GM23338 (cell line): ENCODE measurements at regions not wholly inside any gene's neighbourhood (a gene's known extent, or its start where the extent isn't known, plus 50 kb on each side); places are given as distances from the start of the nearest gene placed in this dataset.

Experiments used
- ATAC-seq: fragments of 200-7000 bp; cut with Tn5 transposase; 3 replicates; pipeline ENCODE4 v1.9.1; 2020
- DNase-seq: peaks from one replicate; pipeline ENCODE4 v3.0.0-alpha.2; 2015; ENCODE audit warnings: low spot score
- H2AFZ ChIP-seq: fragments of 200-600 bp; sonication (generic); 2 replicates; pipeline ENCODE4 v1.8.0; 2016; ENCODE audit warnings: antibody characterized with exemption, mild to moderate bottlenecking, moderate library complexity
- H3F3A ChIP-seq: fragments of 200-600 bp; sonication (generic); replicated peaks from 2 replicates; pipeline ENCODE4 v1.8.0; 2017; ENCODE audit warnings: antibody characterized with exemption, mixed run types, low read depth
- H3K27ac ChIP-seq: fragments of 200-600 bp; sonication (generic); 2 replicates; pipeline ENCODE4 v1.6.1; 2016; ENCODE audit warnings: low read depth
- H3K27me3 ChIP-seq: fragments of 200-600 bp; sonication (generic); 2 replicates; pipeline ENCODE4 v1.8.0; 2016; ENCODE audit warnings: mild to moderate bottlenecking, mixed run types, moderate library complexity; ENCODE audit not compliant: insufficient read depth
- H3K36me3 ChIP-seq: fragments of 200-600 bp; sonication (generic); 2 replicates; pipeline ENCODE4 v1.8.0; 2016; ENCODE audit warnings: mild to moderate bottlenecking; ENCODE audit not compliant: insufficient read depth
- H3K4me1 ChIP-seq: fragments of 200-600 bp; sonication (generic); 2 replicates; pipeline ENCODE4 v1.8.0; 2016; ENCODE audit warnings: mild to moderate bottlenecking, moderate library complexity; ENCODE audit not compliant: insufficient read depth
- H3K4me2 ChIP-seq: fragments of 200-600 bp; sonication (generic); 2 replicates; pipeline ENCODE4 v1.7.1; 2017; ENCODE audit warnings: mixed run types
- H3K4me3 ChIP-seq: fragments of 200-600 bp; sonication (generic); 2 replicates; pipeline ENCODE4 v1.6.1; 2016; ENCODE audit warnings: mixed run types
- H3K79me2 ChIP-seq: fragments of 200-600 bp; sonication (generic); replicated peaks from 2 replicates; pipeline ENCODE4 v1.8.0; 2017; ENCODE audit warnings: mild to moderate bottlenecking; ENCODE audit not compliant: insufficient read depth
- H3K9me2 ChIP-seq: fragments of 200-600 bp; sonication (generic); 2 replicates; pipeline ENCODE4 v1.8.0; 2017; ENCODE audit not compliant: insufficient read depth
- H4K20me1 ChIP-seq: fragments of 200-600 bp; sonication (generic); replicated peaks from 2 replicates; pipeline ENCODE4 v1.8.0; 2017; ENCODE audit warnings: mild to moderate bottlenecking; ENCODE audit not compliant: insufficient read depth
- H3K27ac Mint-ChIP-seq: 2 replicates; pipeline ENCODE4 v1.8.0; 2020; ENCODE audit warnings: inconsistent platforms, mild to moderate bottlenecking, moderate library complexity, mixed read lengths
- H3K27me3 Mint-ChIP-seq: 3 replicates; pipeline ENCODE4 v1.8.0; 2022; ENCODE audit warnings: low read depth, mild to moderate bottlenecking, moderate library complexity, mixed read lengths, inconsistent platforms; ENCODE audit not compliant: insufficient read depth, poor library complexity
- H3K36me3 Mint-ChIP-seq: 3 replicates; pipeline ENCODE4 v1.8.0; 2021; ENCODE audit warnings: low read depth, mild to moderate bottlenecking, inconsistent platforms, moderate library complexity, mixed read lengths
- H3K4me1 Mint-ChIP-seq: 3 replicates; pipeline ENCODE4 v1.8.0; 2020; ENCODE audit warnings: mild to moderate bottlenecking, inconsistent platforms, mixed read lengths
- H3K4me3 Mint-ChIP-seq: 3 replicates; pipeline ENCODE4 v1.8.0; 2021; ENCODE audit warnings: moderate library complexity, mild to moderate bottlenecking, inconsistent platforms, mixed read lengths
- H3K9me3 Mint-ChIP-seq: 3 replicates; pipeline ENCODE4 v1.8.0; 2020; ENCODE audit warnings: moderate library complexity, mild to moderate bottlenecking, inconsistent platforms, mixed read lengths
- CREB1 ChIP-seq: fragments of 250-450 bp; sonication (Bioruptor Pico); IDR thresholded peaks from 2 replicates; pipeline ENCODE4 v1.5.0; 2020; ENCODE audit warnings: low read depth, mild to moderate bottlenecking, moderate library complexity
- CTCF ChIP-seq, 2 experiments: fragments of 200-600 bp in 1 of 2; sonication (generic) in 1 of 2; conservative IDR thresholded peaks; 2 replicates each; pipeline versions ENCODE4 v1.5.1 to v1.6.1; 2016 to 2017; ENCODE audit warnings: antibody characterized with exemption in 2 of 2, low read depth in 2 of 2, mild to moderate bottlenecking in 2 of 2, moderate library complexity in 1 of 2
- ETS1 ChIP-seq: IDR thresholded peaks from 2 replicates; pipeline ENCODE4 v1.6.1; 2016; ENCODE audit warnings: antibody characterized with exemption
- EZH2 ChIP-seq: fragments of 200-600 bp; sonication (generic); IDR thresholded peaks from one replicate; pipeline ENCODE4 v1.8.0; 2017; ENCODE audit warnings: antibody characterized with exemption, mild to moderate bottlenecking, low read depth; ENCODE audit not compliant: unreplicated experiment
- JUNB ChIP-seq: IDR thresholded peaks from one replicate; pipeline ENCODE4 v1.6.1; 2016; ENCODE audit warnings: antibody characterized with exemption; ENCODE audit not compliant: unreplicated experiment
- NANOG ChIP-seq: IDR thresholded peaks from 2 replicates; pipeline ENCODE4 v1.6.1; 2016; ENCODE audit warnings: antibody characterized with exemption, borderline replicate concordance
- POLR2AphosphoS5 ChIP-seq: IDR thresholded peaks from 2 replicates; pipeline ENCODE4 v1.6.1; 2016; ENCODE audit warnings: antibody characterized with exemption, low read depth
- STAT1 ChIP-seq: IDR thresholded peaks from one replicate; pipeline ENCODE4 v1.6.1; 2016; ENCODE audit warnings: antibody characterized with exemption; ENCODE audit not compliant: unreplicated experiment
- ZNF114 ChIP-seq: fragments of 250-450 bp; sonication (Bioruptor Pico); IDR thresholded peaks from 2 replicates; pipeline ENCODE4 v1.5.0; 2020; ENCODE audit warnings: mild to moderate bottlenecking, moderate library complexity
- TF ChIP-seq, protein P1 (sequence below): IDR thresholded peaks from one replicate; pipeline ENCODE4 v1.6.1; 2018; ENCODE audit warnings: antibody characterized with exemption; ENCODE audit not compliant: unreplicated experiment

DNA sequence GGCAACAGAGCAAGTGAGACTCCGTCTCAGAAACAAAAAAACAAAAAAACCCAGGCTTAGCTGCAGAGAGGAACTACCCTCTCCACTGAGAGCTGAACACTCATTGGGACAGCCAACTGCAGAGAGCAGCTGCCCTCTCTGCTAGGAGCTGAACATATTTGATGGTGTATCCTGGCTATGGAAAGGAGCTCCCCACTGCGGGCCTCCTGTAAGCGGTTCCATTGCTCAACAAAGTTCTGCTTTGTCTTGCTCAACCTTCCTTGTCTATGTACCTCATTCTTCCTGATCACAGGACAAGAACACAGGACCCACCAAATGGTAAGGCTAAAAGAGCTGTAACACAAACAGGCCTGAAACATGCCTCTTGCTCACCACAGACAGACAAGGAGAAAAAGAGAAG, 246.3 kb upstream of the LRRTM4 start:
- TF ChIP-seq ETS1: no peak
- TF ChIP-seq CREB1 (CRISPR knock-in tag): no peak
- TF ChIP-seq EZH2: no peak
- TF ChIP-seq CTCF (conservative IDR thresholded peaks at IDR 0.05; ENCODE audit: low read depth in 2 of 2): no peak
- Histone ChIP-seq H3K27ac (no peak overlapping the region), H3K79me2 (no peaks in the 10 kb centered on the region), H3K27me3 (no peaks in the 10 kb centered on the region), H3K9me2 (0 out of 2 replicates have a peak, but pooled peaks cover 6% of the 10 kb centered on the region), H3K4me2 (no peak overlapping the region), H3K36me3 (0 out of 2 replicates have a peak, but pooled peaks cover 8% of the 10 kb centered on the region), H2AFZ (no peak overlapping the region), H3F3A (no peaks in the 10 kb centered on the region), H4K20me1 (no peaks in the 10 kb centered on the region), H3K4me1 (no peaks in the 10 kb centered on the region), H3K4me3 (no peak overlapping the region)
- Mint-ChIP-seq H3K36me3 (peaks cover 15% of the 10 kb centered on the region), H3K27ac (no peak overlapping the region), H3K27me3 (peaks cover 3% of the 10 kb centered on the region), H3K4me1 (no peaks in the 10 kb centered on the region), H3K9me3 (peaks cover 29% of the 10 kb centered on the region), H3K4me3 (no peak overlapping the region)
- no peak for DNase-seq
- no peak for ATAC-seq

DNA sequence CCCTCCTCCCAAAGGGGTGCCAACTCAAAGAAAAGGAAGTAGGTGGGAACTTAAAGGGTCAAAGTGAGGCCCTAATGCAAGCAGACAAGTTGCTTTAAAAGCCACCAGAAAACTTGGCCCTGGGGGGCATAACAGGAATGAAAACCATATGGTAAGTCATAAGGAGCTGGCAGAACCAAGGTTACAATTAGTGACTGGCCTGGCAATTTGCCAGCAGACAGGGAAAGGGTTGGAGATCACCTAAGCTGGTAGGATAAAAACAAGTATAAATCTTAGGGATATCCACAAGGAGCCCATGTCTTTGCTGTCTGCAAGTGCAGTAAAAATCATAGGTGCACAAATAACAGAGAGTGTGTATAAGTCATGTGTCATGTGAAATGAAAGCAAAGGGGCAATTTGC, 256.7 kb upstream of the LRRTM4 start:
- Mint-ChIP-seq H3K27me3 (no peaks in the 10 kb centered on the region), H3K27ac (no peak overlapping the region)
- TF ChIP-seq STAT1 (no peak), POLR2AphosphoS5 (no peak), ETS1 (no peak), ZNF114 (CRISPR knock-in tag) (no peak), CTCF (conservative IDR thresholded peaks at IDR 0.05; ENCODE audit: low read depth in 2 of 2) (no peak), CREB1 (CRISPR knock-in tag) (no peak), NANOG (no peak), JUNB (no peak)
- TF ChIP-seq, protein P1, sequence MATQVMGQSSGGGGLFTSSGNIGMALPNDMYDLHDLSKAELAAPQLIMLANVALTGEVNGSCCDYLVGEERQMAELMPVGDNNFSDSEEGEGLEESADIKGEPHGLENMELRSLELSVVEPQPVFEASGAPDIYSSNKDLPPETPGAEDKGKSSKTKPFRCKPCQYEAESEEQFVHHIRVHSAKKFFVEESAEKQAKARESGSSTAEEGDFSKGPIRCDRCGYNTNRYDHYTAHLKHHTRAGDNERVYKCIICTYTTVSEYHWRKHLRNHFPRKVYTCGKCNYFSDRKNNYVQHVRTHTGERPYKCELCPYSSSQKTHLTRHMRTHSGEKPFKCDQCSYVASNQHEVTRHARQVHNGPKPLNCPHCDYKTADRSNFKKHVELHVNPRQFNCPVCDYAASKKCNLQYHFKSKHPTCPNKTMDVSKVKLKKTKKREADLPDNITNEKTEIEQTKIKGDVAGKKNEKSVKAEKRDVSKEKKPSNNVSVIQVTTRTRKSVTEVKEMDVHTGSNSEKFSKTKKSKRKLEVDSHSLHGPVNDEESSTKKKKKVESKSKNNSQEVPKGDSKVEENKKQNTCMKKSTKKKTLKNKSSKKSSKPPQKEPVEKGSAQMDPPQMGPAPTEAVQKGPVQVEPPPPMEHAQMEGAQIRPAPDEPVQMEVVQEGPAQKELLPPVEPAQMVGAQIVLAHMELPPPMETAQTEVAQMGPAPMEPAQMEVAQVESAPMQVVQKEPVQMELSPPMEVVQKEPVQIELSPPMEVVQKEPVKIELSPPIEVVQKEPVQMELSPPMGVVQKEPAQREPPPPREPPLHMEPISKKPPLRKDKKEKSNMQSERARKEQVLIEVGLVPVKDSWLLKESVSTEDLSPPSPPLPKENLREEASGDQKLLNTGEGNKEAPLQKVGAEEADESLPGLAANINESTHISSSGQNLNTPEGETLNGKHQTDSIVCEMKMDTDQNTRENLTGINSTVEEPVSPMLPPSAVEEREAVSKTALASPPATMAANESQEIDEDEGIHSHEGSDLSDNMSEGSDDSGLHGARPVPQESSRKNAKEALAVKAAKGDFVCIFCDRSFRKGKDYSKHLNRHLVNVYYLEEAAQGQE: no peak

More for the DNA sequence above, 256.7 kb upstream of the LRRTM4 start:
- H4K20me1 ChIP-seq: no peaks in the 10 kb centered on the region
- no peaks in the 10 kb centered on the region for H3K27me3 ChIP-seq
- H3K4me1 Mint-ChIP-seq: no peaks in the 10 kb centered on the region
- H3K27ac ChIP-seq: no peak overlapping the region
- DNase-seq (no peak), ATAC-seq (no peak)
- H3K9me3 Mint-ChIP-seq: peaks cover 27% of the 10 kb centered on the region
- no peak overlapping the region for H3K4me3 Mint-ChIP-seq
- H2AFZ ChIP-seq: peak overlapping the region; percentile 39; the same call in 1 of the 2 replicates
- no peak overlapping the region for H3K4me2 ChIP-seq
- H3K9me2 ChIP-seq: peaks cover 6% of the 10 kb centered on the region; the same call in 1 of the 2 replicates
- peaks cover 27% of the 10 kb centered on the region for H3K36me3 Mint-ChIP-seq
- no peaks in the 10 kb centered on the region for H3K79me2 ChIP-seq
- H3K4me3 ChIP-seq: no peak overlapping the region
- H3K36me3 ChIP-seq: no peaks in the 10 kb centered on the region
- no peaks in the 10 kb centered on the region for H3F3A ChIP-seq
- H3K4me1 ChIP-seq: no peaks in the 10 kb centered on the region
